HG03457 (cell line): ENCODE measurements at regions not wholly inside any gene's neighbourhood (a gene's known extent, or its start where the extent isn't known, plus 50 kb on each side); places are given as distances from the start of the nearest gene placed in this dataset.

Experiments used
- ATAC-seq: cut with Tn5 transposase; IDR thresholded peaks from one replicate; pipeline ENCODE4 v1.9.1; 2021; ENCODE audit warnings: moderate number of reproducible peaks; ENCODE audit not compliant: unreplicated experiment

GRCh38 chr4:98210281-98210680 is 50.9 kb upstream of the RAP1GDS1 start:
- no peak for ATAC-seq

GRCh38 chr4:98209111-98209510 is 52.1 kb upstream of the RAP1GDS1 start:
- ATAC-seq = no peak

DNA sequence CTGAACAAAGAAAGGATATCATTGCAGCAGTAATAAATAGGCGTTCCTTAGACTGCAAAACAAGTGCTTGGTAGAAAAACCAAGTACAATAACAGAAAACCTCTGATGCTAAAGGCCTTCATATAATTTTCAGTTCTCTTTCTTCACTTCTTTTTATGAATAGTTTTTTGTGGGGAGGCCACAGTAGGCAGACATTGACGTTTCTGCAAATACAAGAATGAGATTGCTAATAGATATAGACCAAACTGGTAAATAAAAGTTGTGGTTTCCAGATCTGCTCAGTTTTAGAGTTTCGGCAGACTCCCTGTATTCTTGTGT is 57.0 kb upstream of the RAP1GDS1 start:
- peak; percentile 49 for ATAC-seq

DNA sequence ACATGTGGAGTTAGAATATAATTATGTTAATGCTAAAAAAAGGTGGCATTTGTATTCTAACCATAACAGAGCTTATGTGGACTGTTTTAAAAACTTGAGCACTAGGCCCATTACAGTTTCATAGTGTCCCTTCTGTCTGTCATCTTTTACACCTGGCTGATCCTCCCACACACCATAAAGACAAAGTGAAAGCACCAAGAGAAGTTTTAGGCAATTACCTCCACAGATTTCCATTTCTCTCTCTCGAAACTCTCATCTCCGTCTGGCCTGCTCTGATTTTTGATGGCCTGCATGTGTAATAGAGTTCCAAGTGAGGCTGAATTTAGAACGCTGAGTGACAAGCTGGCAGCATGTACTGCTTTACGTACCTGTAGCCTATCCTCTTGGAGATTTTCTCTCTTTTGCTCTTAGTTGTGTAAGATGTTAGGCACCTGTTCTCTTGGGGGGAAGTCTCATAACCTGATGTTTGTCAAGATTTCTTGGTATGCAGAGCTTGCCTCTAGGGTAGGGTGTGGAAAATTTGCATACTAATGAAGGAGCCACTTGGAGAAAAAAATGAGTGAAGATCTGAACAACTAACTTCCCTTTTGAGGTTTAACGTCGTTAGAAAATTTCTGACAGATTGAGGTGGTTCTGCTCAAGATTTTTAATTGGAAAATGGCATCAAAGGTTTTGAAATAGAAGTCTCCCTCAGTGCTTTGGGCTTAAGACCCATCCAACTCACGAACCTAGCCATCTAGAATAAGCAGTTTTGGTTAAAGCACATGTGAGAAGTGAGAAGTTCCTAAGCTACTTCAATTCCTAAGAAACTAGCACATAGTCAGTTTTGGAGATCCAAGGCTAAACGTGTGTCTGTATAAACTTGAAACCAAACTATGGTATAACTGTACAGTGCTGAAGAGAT is 57.6 kb upstream of the RAP1GDS1 start:
- ATAC-seq = peak; percentile 69

DNA sequence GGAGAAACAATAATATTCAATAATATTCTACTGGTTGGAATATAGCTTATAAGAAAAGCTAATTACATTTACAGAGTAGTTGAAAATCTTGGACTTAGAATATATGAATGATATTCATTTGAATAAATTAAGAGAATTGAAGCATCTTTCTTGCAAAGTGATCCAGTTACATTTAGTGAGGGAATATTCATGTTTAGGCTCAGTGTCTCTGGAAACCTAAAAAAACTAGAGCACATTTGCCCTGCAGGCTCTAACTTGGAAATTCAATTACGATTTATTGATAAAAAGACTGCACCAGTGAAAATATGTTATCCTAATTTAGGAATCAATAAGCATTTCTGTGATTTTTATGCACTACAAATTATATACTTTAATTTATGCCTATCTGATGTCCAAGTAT is 58.3 kb upstream of the RAP1GDS1 start:
- ATAC-seq = no peak

- no peak for ATAC-seq
Measured at GRCh38 chr4:98199247-98199646, 56.0 kb upstream of the STPG2 start.

DNA sequence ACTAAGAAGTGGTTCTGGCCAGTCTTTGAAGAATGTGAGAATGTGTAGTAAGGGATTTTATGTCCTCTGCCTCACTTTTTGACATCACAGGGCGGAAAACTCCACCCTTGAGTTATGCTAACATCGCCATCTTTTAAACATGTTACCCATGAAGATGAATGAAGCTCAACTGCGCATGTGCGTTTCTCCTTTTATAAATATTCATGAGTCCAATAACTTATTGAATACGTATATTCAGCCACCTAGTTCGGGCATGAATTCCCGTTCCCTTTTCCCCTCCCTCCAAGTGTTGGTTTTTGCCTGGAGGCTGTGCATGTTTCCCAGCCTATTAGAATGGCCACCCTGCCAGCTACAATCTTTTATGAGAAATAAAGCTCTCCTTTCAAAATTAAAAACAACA is 51.7 kb upstream of the STPG2 start:
- no peak for ATAC-seq

GRCh38 chr4:98193459-98194105 is 50.3 kb upstream of the STPG2 start:
- no peak for ATAC-seq
